GM21526 (cell line): ENCODE measurements at regions not wholly inside any gene's neighbourhood (a gene's known extent, or its start where the extent isn't known, plus 50 kb on each side); places are given as distances from the start of the nearest gene placed in this dataset.
"Not testable (repeated sequence)": the region's sequence is repeated elsewhere in the genome, so short reads cannot be mapped to it uniquely, and the experiment has no call there.

Source experiments
- ATAC-seq: cut with Tn5 transposase; IDR thresholded peaks from one replicate; pipeline ENCODE4 v1.9.1; 2021; ENCODE audit warnings: moderate library complexity; ENCODE audit not compliant: unreplicated experiment, low FRiP score

DNA sequence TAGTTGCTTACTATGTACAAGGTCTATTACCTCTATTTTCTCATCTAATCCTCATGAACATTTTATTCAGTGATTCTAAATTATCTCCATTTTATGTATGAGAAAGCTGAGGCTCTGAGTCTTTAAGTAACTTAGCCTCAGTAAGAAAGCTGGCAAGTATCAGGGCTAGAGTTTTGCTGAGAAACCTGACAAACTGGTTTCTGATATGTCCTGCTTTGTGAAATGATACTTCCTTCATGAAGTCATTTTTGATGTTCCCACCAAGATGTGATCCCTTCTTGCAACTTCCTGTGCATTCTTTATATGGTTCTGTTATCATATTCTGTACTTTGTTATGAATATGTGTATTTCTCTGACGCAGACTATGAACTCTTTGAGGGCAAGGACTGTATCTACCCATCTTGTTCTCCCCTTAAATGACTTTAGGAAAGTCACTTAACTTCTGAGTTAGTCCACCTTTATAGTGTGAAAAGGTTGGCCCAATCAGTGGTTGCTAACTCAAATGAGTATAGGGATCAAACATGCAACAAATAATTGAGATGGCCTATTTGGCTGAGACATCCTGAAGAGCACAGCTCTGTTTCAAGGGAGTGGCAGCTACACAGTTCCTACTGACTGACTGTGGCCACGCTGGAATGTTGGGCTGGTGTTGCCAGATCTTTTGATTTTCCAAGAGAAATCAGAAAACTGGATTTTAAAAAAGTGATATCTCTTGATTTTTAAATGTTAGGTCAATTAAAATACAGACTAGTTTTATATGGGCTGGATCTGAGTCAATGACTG lies 127.9 kb upstream of the AMOT start:
- no peak for ATAC-seq

DNA sequence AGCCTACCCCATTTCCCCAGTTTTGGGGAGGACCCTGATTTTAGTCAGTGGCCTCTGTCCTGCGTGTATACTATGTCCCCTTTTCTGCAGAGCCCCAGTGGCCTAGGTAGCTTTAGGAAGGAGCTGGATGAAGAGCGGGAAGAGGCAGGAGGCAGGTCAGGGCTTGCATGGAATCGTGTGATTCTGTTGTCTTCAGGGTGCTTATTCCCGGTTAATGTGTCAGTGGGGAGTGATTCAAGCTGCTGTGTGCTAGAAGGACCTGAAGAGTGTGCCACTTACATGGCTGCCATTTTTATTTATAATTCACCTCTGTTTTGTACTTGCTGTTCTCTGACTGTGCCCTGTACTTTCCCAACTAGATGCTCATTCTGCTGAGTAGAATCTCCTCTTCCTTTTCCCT lies 127.3 kb upstream of the AMOT start:
- ATAC-seq: no peak

DNA sequence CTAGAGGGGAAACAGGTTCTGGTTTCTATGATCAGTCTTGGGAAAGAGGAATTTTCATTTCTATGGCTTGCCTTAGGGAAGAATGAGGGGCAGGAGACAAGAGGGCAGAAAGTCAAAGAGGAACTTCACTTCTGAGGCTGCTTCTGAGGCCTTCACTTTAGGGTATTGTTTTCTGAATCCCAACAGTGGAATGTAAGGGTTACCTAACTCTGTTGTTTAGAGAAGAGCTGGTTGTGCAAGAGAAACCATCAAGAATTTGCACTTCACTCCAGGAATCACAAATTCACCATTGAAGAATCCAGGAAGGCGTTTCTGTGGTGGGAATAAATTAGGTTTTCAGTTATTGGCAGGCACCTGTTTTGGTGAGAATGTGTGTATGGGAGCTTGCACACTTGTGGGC lies 126.7 kb upstream of the AMOT start:
- ATAC-seq: no peak

DNA sequence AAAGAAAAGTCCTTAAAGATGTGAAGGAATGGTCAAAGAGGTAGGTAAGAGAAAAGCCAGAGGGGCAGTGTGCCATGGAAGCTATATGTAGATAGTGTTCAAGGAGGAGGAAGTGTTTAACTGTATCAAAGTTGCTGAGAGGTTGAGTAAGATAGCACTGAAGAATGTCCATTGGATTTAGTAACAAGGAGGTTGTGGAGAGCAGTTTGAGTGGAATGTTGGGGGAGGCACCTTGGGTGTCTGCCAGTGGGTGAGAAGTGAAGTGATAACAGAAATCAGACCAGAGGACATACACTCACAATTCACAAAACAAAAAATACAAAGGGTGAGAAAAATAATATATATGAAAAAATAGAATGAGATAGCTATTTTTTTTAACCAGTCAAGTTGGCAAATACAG lies 121.3 kb upstream of the AMOT start:
- no peak for ATAC-seq

DNA sequence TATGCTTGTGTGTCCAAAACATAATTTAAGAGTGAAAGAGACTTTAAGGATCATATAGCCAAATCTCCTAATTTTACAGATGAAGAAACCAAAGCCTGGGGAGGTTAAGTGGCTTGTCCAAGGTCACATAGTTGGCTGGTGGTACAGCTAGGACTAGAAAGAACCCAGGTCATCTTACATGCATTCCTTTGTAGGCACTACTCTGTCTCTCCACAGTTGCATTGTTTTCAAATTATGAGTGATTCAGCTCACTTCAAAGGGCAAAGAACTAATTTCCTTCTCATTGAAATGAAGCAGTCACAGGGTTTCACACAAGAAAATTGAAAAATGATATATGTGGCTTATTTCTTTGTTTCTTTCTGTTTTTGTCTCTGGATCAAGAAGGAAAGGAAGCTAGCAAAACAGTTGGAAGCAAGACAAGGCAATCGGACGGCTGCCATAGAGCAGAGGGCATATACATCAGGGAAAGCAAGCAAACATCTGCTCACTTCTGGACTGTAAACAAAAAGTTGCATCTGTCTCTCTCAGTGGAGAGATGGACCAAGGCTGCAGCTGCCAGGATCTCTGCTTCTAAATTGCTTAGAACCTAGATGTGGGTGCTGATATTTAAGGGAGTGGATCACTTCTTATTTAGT lies 107.5 kb upstream of the AMOT start:
- ATAC-seq: no peak

DNA sequence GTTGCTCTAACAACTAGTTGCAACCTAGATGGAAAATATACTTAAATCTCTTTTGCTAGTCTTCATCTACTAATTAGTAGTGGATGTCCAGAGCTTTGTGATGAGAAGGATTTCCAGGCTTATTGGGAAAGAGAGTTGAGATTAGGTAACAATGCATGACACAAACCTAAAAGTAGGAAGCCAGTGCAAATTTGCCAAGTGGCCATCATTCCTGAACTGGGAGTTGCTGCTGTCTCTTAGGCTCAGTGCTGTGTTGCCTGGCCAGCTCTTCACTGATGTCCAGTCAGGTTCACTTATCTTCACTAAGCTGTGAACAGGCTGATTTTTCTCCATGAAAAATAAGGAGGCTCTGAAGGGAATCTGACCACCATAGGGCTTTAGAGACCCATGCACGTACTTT lies 105.6 kb upstream of the AMOT start:
- no peak for ATAC-seq

DNA sequence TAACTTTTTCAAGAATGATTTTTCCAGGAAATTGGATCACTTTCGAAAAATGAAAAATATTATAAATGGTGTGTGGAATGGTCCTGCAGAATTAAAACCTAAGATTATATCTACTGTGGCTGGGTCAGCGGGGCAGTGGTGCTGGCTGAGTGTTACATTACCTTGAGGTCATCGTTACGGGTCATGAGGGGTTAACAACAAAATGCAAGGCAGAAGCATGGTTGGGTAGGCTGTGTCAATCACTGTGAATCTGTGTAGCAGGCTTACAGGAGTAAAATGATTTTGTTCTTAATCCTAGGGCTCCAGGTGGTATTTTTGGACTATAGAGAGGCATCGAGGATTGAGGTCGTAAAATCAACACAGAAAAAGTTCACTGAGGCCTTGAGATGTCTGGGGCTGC lies 105.2 kb upstream of the AMOT start:
- no peak for ATAC-seq

DNA sequence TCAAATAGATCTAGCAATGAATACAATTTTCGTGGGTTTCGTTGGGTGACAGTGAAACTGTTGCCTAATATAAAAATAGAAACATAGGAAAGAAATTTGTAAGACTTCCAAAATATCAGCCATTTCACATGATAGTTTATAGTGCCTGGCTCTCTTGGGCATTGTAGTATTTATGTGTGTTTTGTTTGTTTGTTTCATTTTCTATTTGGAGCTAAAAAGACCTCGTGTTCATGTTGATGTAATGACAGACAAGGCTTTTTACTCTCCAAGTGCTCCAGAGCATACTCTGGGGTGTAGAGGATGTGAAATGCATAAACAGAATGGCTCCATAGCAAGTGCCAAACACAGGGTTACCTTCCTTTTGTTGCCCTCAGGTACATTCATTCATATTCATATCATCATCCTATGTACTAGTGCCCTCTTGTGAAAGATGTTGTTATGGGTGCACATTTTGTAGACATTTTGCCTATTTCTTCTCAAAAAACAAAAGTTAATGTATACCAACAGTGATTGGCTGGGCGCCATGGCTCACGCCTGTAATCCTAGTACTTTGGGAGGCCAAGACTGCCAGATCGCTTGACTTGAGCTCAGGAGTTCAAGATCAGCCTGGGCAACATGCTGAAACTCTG lies 100.7 kb upstream of the AMOT start:
- ATAC-seq: no peak

DNA sequence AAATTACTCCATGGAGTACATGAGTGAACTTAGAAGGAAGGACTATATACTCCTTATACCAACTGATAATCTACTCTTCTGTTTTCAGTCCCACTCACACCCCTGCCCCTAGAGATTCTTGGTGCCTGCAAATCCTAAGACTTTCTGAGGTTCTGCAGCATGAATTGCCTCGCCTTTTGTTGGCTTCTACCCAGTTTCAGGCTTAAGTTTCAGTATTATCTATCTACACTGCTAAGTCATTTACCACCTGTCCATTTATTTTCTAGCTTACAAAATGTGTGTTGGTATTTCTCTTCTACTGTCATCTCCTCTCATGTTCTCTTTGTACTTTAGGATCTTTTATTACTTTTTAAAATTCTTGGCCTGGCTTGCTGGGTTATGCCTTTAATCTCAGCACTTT lies 94.4 kb upstream of the AMOT start:
- ATAC-seq: no peak

DNA sequence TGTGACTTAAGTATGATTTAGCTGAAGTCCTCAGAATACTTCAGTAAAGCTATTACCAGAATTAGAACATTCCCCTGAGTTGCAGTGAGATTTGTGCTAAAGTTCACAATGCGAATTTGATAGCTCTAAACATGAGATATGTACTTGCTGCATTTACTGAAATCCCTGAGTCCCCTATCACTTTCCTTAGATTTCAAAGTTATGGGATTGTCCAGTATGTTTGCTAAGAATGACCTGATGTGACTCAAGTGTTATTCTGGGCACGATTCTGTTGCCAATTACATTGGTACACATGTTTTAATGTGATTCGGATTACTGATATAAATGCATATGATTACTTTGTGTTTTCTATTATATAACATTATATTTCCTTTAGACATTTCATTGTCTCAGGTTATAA lies 91.3 kb upstream of the AMOT start:
- no peak for ATAC-seq

DNA sequence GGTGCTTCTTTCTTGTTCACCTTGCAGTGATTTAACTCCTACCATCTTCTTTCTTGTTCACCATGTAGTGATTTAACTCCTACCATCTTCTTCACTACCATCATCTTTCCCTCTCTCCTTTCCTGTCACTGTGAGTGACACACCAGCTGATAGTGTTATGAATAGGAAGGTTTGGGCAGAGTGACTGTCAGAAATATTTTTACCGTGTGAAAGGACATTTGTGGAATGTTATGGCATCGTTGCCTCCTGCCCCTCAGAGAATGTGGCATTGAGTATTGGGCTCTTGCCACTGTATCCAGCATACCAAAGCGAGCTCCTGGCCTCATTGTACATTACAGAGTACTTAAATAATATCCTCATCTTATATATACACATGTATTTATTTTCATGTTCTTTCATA lies 90.8 kb upstream of the AMOT start:
- ATAC-seq: no peak

DNA sequence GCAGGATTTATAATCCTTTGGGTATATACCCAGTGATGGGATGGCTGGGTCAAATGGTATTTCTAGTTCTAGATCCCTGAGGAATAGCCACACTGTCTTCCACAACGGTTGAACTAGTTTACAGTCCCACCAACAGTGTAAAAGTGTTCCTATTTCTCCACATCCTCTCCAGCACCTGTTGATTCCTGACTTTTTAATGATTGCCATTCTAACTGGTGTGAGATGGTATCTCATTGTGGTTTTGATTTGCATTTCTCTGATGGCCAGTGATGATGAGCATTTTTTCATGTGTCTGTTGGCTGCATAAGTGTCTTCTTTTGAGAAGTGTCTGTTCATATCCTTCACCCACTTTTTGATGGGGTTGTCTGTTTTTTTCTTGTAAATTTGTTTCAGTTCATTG lies 82.8 kb upstream of the AMOT start:
- not testable (repeated sequence) for ATAC-seq

DNA sequence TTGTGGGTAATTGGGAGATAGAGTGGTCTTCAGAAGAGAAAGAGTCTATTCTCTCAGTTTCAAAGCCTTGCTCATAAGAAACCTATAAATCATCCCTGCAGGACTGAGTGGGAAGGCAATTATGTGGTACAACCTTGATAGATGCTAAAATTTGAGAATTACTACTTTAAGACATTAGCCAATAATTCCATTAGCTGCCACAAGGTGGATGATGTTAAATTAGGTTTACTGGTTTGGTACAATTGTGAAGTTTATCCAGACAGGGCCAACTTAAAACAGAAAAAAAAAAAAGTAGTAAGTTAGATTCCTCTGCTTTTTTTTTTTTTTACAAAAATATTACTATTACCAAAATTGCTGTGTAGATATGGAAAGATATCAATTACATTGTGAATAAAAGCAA lies 73.2 kb upstream of the AMOT start:
- ATAC-seq: no peak

DNA sequence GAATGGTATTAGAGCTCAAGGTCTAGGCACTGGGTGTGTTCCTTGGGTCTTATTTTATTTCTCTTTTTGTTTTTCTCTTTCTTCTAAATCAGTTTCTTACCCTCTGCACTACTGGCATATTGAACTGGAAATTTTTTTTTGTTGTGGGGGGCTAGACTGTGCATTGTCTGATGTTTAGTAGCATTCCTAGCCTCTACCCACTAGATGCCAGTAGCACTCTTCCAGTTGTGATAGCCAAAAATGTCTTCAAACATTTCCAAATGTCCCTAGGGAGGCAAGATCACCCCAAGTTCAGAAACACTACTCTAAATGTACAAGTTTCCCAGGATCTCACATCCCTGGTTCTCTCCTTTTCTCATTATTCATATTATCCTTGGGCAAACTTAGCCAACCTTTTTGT lies 69.8 kb upstream of the AMOT start:
- ATAC-seq: no peak

DNA sequence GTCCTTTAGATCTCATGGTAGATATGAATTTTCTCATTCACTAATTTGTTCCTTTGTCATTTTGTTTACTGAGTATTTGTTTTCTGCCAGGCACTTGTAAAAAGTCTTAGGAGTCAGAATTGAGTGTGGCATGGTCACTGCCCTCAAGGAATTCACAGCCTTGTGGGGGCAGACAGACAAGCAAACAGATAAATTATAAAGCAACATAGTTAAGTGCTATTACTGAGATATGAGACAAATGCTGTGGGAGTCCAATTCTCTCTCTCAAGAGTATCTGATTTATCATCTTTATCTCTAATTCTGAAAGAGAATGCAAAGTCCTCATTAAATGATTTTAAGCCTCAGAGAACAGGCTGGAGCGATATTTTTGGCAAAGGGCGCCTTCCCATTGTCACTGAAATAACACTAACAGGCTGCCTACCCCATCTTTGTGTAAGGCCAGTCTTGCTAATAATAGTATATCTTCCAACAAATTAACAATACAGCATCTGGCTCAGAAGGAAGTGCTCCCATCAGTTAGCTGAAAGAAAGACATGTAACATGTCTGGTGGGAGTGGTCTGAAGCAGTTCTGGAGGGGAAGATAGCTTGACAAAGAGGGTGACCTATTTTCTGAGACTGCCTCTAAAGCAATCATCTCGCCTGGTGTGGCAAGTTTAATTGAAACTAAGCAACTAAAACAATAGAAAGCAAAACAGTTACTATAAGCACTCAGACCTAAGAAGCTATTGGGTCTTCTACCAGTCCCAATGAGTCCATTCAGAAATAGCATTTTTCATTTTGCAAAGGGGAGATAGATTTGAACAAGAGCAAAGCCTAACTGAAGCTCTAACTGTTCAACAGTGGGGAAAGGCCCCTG lies 61.5 kb upstream of the AMOT start:
- ATAC-seq: no peak

DNA sequence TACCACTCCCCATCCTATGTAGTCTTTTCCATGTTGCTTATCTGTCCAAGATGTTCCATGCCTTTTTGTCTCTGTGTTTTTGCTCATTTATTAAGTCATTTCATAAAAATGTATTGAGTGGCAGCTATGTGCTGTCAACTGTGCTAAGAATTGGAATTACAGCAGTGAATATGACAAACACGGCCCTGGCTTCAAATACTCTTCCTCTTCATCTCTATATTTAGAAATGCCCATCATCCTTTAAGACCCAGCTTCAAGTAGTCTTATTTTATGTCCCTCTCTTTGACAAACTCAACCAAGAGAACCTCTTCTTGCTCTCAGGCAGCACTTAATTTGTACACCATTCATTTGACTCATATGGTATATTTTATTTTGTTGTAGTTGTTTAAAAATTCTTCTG lies 55.4 kb upstream of the AMOT start:
- ATAC-seq: no peak
